HG03066 (cell line): ENCODE measurements at regions not wholly inside any gene's neighbourhood (a gene's known extent, or its start where the extent isn't known, plus 50 kb on each side); places are given as distances from the start of the nearest gene placed in this dataset.

Experiments used
- ATAC-seq: cut with Tn5 transposase; IDR thresholded peaks from one replicate; pipeline ENCODE4 v1.9.1; 2021; ENCODE audit warnings: low read depth; ENCODE audit not compliant: unreplicated experiment

- no peak for ATAC-seq
Measured at GRCh38 chr18:75562216-75562615, 134.7 kb upstream of the SMIM21 start.

GRCh38 chr18:75558790-75559189 is 131.3 kb upstream of the SMIM21 start:
- ATAC-seq: no peak

- no peak for ATAC-seq
Measured at GRCh38 chr18:75556841-75557240, 129.3 kb upstream of the SMIM21 start.

- ATAC-seq: no peak
Measured at GRCh38 chr18:75554644-75555185, 127.2 kb upstream of the SMIM21 start.

- no peak for ATAC-seq
Measured at GRCh38 chr18:75554176-75554575, 126.7 kb upstream of the SMIM21 start.

- ATAC-seq: no peak
Measured at GRCh38 chr18:75553021-75553420, 125.5 kb upstream of the SMIM21 start.

- ATAC-seq: no peak
Measured at GRCh38 chr18:75551071-75551470, 123.6 kb upstream of the SMIM21 start.

- ATAC-seq: no peak
Measured at GRCh38 chr18:75548353-75548905, 120.9 kb upstream of the SMIM21 start.

GRCh38 chr18:75546964-75547363 is 119.5 kb upstream of the SMIM21 start:
- no peak for ATAC-seq

GRCh38 chr18:75545189-75545588 is 117.7 kb upstream of the SMIM21 start:
- no peak for ATAC-seq

- no peak for ATAC-seq
Measured at GRCh38 chr18:75544496-75544895, 117.0 kb upstream of the SMIM21 start.

GRCh38 chr18:75544051-75544481 is 116.6 kb upstream of the SMIM21 start:
- ATAC-seq: no peak

- no peak for ATAC-seq
Measured at GRCh38 chr18:75538727-75539126, 111.2 kb upstream of the SMIM21 start.

GRCh38 chr18:75533950-75534349 is 106.4 kb upstream of the SMIM21 start:
- no peak for ATAC-seq

GRCh38 chr18:75533209-75533608 is 105.7 kb upstream of the SMIM21 start:
- ATAC-seq: no peak

- no peak for ATAC-seq
Measured at GRCh38 chr18:75531851-75532459, 104.5 kb upstream of the SMIM21 start.

GRCh38 chr18:75531212-75531850 is 103.8 kb upstream of the SMIM21 start:
- ATAC-seq: no peak

- no peak for ATAC-seq
Measured at GRCh38 chr18:75530566-75531211, 103.2 kb upstream of the SMIM21 start.

GRCh38 chr18:75530118-75530517 is 102.6 kb upstream of the SMIM21 start:
- no peak for ATAC-seq

GRCh38 chr18:75529394-75529793 is 101.9 kb upstream of the SMIM21 start:
- no peak for ATAC-seq
